ENCODE measurements at regions not wholly inside any gene's neighbourhood (a gene's known extent, or its start where the extent isn't known, plus 50 kb on each side); places are given as distances from the start of the nearest gene placed in this dataset.

- H3K36me3 ChIP-seq (ENCODE audit: control insufficient read depth, insufficient read depth, low read length) = no peaks in the 10 kb centered on the region
- 39% methylated on average over 4 of the region's 10 CpGs for WGBS (ENCODE audit: insufficient coverage)
- H3K9me3 ChIP-seq (replicated peaks; ENCODE audit: control insufficient read depth, low read depth, low read length) = peaks cover 4% of the 10 kb centered on the region
- no peak overlapping the region for H3K4me3 ChIP-seq (ENCODE audit: low read length)
- H3K27ac ChIP-seq (ENCODE audit: low read length) = peak overlapping the region; percentile 47
- peak; percentile 85 for DNase-seq
- H3K27me3 ChIP-seq (ENCODE audit: control insufficient read depth, insufficient read depth, low read length) = no peaks in the 10 kb centered on the region
- peaks cover 10% of the 10 kb centered on the region for H3K4me1 ChIP-seq (ENCODE audit: control insufficient read depth, insufficient read depth, low read length)
These were observed 115.8 kb upstream of the ITGB1 start for GRCh38 chr10:33073641-33074415.

GRCh38 chr10:33071857-33072256, 113.8 kb upstream of the ITGB1 start:
- DNase-seq = no peak
- no peak overlapping the region for H3K4me3 ChIP-seq (ENCODE audit: low read length)
- H3K27me3 ChIP-seq (ENCODE audit: control insufficient read depth, insufficient read depth, low read length) = no peaks in the 10 kb centered on the region
- H3K36me3 ChIP-seq (ENCODE audit: control insufficient read depth, insufficient read depth, low read length) = no peaks in the 10 kb centered on the region
- no peaks in the 10 kb centered on the region for H3K9me3 ChIP-seq (replicated peaks; ENCODE audit: control insufficient read depth, low read depth, low read length)
- no CpG with 5 or more reads among the region's 2 CpGs for WGBS (ENCODE audit: insufficient coverage)
- peaks cover 10% of the 10 kb centered on the region for H3K4me1 ChIP-seq (ENCODE audit: control insufficient read depth, insufficient read depth, low read length)
- H3K27ac ChIP-seq (ENCODE audit: low read length) = no peak overlapping the region

GRCh38 chr10:33070101-33070500, 112.1 kb upstream of the ITGB1 start:
- Histone ChIP-seq H3K4me1 (ENCODE audit: control insufficient read depth, insufficient read depth, low read length) (peaks cover 10% of the 10 kb centered on the region), H3K27ac (ENCODE audit: low read length) (no peak overlapping the region), H3K4me3 (ENCODE audit: low read length) (no peak overlapping the region), H3K27me3 (ENCODE audit: control insufficient read depth, insufficient read depth, low read length) (no peaks in the 10 kb centered on the region), H3K9me3 (replicated peaks; ENCODE audit: control insufficient read depth, low read depth, low read length) (no peaks in the 10 kb centered on the region), H3K36me3 (ENCODE audit: control insufficient read depth, insufficient read depth, low read length) (no peaks in the 10 kb centered on the region)
- 100% methylated on average over 1 of the region's 6 CpGs for WGBS (ENCODE audit: insufficient coverage)
- no peak for DNase-seq

- WGBS (ENCODE audit: insufficient coverage) = 80% methylated on average over 1 of the region's 2 CpGs
- no peaks in the 10 kb centered on the region for H3K9me3 ChIP-seq (replicated peaks; ENCODE audit: control insufficient read depth, low read depth, low read length)
- H3K4me1 ChIP-seq (ENCODE audit: control insufficient read depth, insufficient read depth, low read length) = no peaks in the 10 kb centered on the region
- DNase-seq = no peak
- no peaks in the 10 kb centered on the region for H3K36me3 ChIP-seq (ENCODE audit: control insufficient read depth, insufficient read depth, low read length)
- H3K27ac ChIP-seq (ENCODE audit: low read length) = no peak overlapping the region
- H3K4me3 ChIP-seq (ENCODE audit: low read length) = no peak overlapping the region
- H3K27me3 ChIP-seq (ENCODE audit: control insufficient read depth, insufficient read depth, low read length) = no peaks in the 10 kb centered on the region
These were observed 109.9 kb upstream of the ITGB1 start for GRCh38 chr10:33067917-33068316.

- WGBS (ENCODE audit: insufficient coverage) = no CpG with 5 or more reads among the region's 2 CpGs
- Histone ChIP-seq H3K4me3 (ENCODE audit: low read length) (no peak overlapping the region), H3K27me3 (ENCODE audit: control insufficient read depth, insufficient read depth, low read length) (no peaks in the 10 kb centered on the region), H3K27ac (ENCODE audit: low read length) (no peak overlapping the region), H3K36me3 (ENCODE audit: control insufficient read depth, insufficient read depth, low read length) (no peaks in the 10 kb centered on the region), H3K9me3 (replicated peaks; ENCODE audit: control insufficient read depth, low read depth, low read length) (no peaks in the 10 kb centered on the region), H3K4me1 (ENCODE audit: control insufficient read depth, insufficient read depth, low read length) (no peaks in the 10 kb centered on the region)
- no peak for DNase-seq
These were observed 109.5 kb upstream of the ITGB1 start for GRCh38 chr10:33067481-33067880.

GRCh38 chr10:33066558-33067236, 108.7 kb upstream of the ITGB1 start:
- no peaks in the 10 kb centered on the region for H3K36me3 ChIP-seq (ENCODE audit: control insufficient read depth, insufficient read depth, low read length)
- H3K27ac ChIP-seq (ENCODE audit: low read length) = no peak overlapping the region
- H3K4me3 ChIP-seq (ENCODE audit: low read length) = no peak overlapping the region
- WGBS (ENCODE audit: insufficient coverage) = 100% methylated on average over 2 of the region's 9 CpGs
- no peaks in the 10 kb centered on the region for H3K4me1 ChIP-seq (ENCODE audit: control insufficient read depth, insufficient read depth, low read length)
- no peak for DNase-seq
- H3K9me3 ChIP-seq (replicated peaks; ENCODE audit: control insufficient read depth, low read depth, low read length) = no peaks in the 10 kb centered on the region
- no peaks in the 10 kb centered on the region for H3K27me3 ChIP-seq (ENCODE audit: control insufficient read depth, insufficient read depth, low read length)

- H3K27ac ChIP-seq (ENCODE audit: low read length) = no peak overlapping the region
- WGBS (ENCODE audit: insufficient coverage) = 83% methylated on average over 1 of the region's 1 CpG
- no peaks in the 10 kb centered on the region for H3K4me1 ChIP-seq (ENCODE audit: control insufficient read depth, insufficient read depth, low read length)
These were observed 107.1 kb upstream of the ITGB1 start for GRCh38 chr10:33065111-33065510.

GRCh38 chr10:33064706-33065105, 106.7 kb upstream of the ITGB1 start:
- no peak overlapping the region for H3K27ac ChIP-seq (ENCODE audit: low read length)
- WGBS (ENCODE audit: insufficient coverage) = no CpG with 5 or more reads among the region's 1 CpG
- no peaks in the 10 kb centered on the region for H3K4me1 ChIP-seq (ENCODE audit: control insufficient read depth, insufficient read depth, low read length)
- no peak for DNase-seq
- no peak overlapping the region for H3K4me3 ChIP-seq (ENCODE audit: low read length)
- H3K36me3 ChIP-seq (ENCODE audit: control insufficient read depth, insufficient read depth, low read length) = no peaks in the 10 kb centered on the region
- no peaks in the 10 kb centered on the region for H3K27me3 ChIP-seq (ENCODE audit: control insufficient read depth, insufficient read depth, low read length)
- H3K9me3 ChIP-seq (replicated peaks; ENCODE audit: control insufficient read depth, low read depth, low read length) = no peaks in the 10 kb centered on the region

More at GRCh38 chr10:33065111-33065510, 107.1 kb upstream of the ITGB1 start:
- Histone ChIP-seq H3K9me3 (replicated peaks; ENCODE audit: control insufficient read depth, low read depth, low read length) (no peaks in the 10 kb centered on the region), H3K27me3 (ENCODE audit: control insufficient read depth, insufficient read depth, low read length) (no peaks in the 10 kb centered on the region), H3K36me3 (ENCODE audit: control insufficient read depth, insufficient read depth, low read length) (no peaks in the 10 kb centered on the region), H3K4me3 (ENCODE audit: low read length) (no peak overlapping the region)
- no peak for DNase-seq

- Histone ChIP-seq H3K4me1 (ENCODE audit: control insufficient read depth, insufficient read depth, low read length) (no peaks in the 10 kb centered on the region), H3K27ac (ENCODE audit: low read length) (no peak overlapping the region), H3K9me3 (replicated peaks; ENCODE audit: control insufficient read depth, low read depth, low read length) (no peaks in the 10 kb centered on the region), H3K4me3 (ENCODE audit: low read length) (no peak overlapping the region), H3K36me3 (ENCODE audit: control insufficient read depth, insufficient read depth, low read length) (no peaks in the 10 kb centered on the region), H3K27me3 (ENCODE audit: control insufficient read depth, insufficient read depth, low read length) (no peaks in the 10 kb centered on the region)
- DNase-seq = no peak
- 92% methylated on average over 12 of the region's 12 CpGs for WGBS (ENCODE audit: insufficient coverage)
These were observed 99.6 kb upstream of the ITGB1 start for GRCh38 chr10:33057620-33058019.

GRCh38 chr10:33056828-33057596, 99.0 kb upstream of the ITGB1 start:
- 86% methylated on average over 1 of the region's 4 CpGs for WGBS (ENCODE audit: insufficient coverage)
- no peak for DNase-seq
- H3K27ac ChIP-seq (ENCODE audit: low read length) = no peak overlapping the region
- H3K4me3 ChIP-seq (ENCODE audit: low read length) = no peak overlapping the region
- no peaks in the 10 kb centered on the region for H3K4me1 ChIP-seq (ENCODE audit: control insufficient read depth, insufficient read depth, low read length)
- no peaks in the 10 kb centered on the region for H3K9me3 ChIP-seq (replicated peaks; ENCODE audit: control insufficient read depth, low read depth, low read length)
- H3K27me3 ChIP-seq (ENCODE audit: control insufficient read depth, insufficient read depth, low read length) = no peaks in the 10 kb centered on the region
- no peaks in the 10 kb centered on the region for H3K36me3 ChIP-seq (ENCODE audit: control insufficient read depth, insufficient read depth, low read length)

All from muscle of leg (tissue), 3 donors.